Testis (tissue), 2 donors: ENCODE measurements at regions not wholly inside any gene's neighbourhood (a gene's known extent, or its start where the extent isn't known, plus 50 kb on each side); places are given as distances from the start of the nearest gene placed in this dataset.
A peak's percentile ranks its signal among the peaks of the same experiment; 100 is the strongest.

ENCODE experiments used
- DNase-seq: peaks from one replicate; pipeline ENCODE4 v3.0.0-alpha.2; 2019
- H3K27ac ChIP-seq, 2 donors: fragments of 200-600 bp; sonication (generic); one replicate each; pipeline ENCODE4 v1.5.1; 2019
- H3K27me3 ChIP-seq: fragments of 200-600 bp; sonication (generic); one replicate; pipeline ENCODE4 v1.5.1; 2019
- H3K36me3 ChIP-seq: fragments of 200-600 bp; sonication (generic); one replicate; pipeline ENCODE4 v1.5.1; 2017; ENCODE audit warnings: low read depth; ENCODE audit errors: missing control alignments
- H3K4me1 ChIP-seq: fragments of 200-600 bp; sonication (generic); one replicate; pipeline ENCODE4 v1.5.1; 2019
- H3K4me3 ChIP-seq, 2 donors: fragments of 200-600 bp; sonication (generic); one replicate each; pipeline ENCODE4 v1.5.1; 2017 to 2019
- H3K9me3 ChIP-seq: fragments of 200-600 bp; sonication (generic); one replicate; pipeline ENCODE4 v1.5.1; 2017
- POLR2A ChIP-seq: fragments of 450-650 bp; IDR thresholded peaks from one replicate; pipeline ENCODE4 v1.6.1; 2017; ENCODE audit warnings: antibody characterized with exemption, mild to moderate bottlenecking, moderate library complexity
- WGBS, 2 donors: methylation state at CpG; one replicate each; pipeline ENCODE4 v1.1.5; 2018; 5-methylcytosine and 5-hydroxymethylcytosine counted together
- intact Hi-C: fragments of 100-400 bp; cut with DNase I; formaldehyde crosslinking; loops from one replicate; pipeline ENCODE4 v1.15.1; 2023; ENCODE audit warnings: low total_unique reads
- TF ChIP-seq, protein P1 (sequence below), 3 experiments: fragments of 450-650 bp in 2 of 3; fragments of 200-600 bp in 1 of 3; sonication (generic) in 1 of 3; IDR thresholded peaks; one replicate each; pipeline ENCODE4 v1.5.1; 2016 to 2019; ENCODE audit warnings: antibody characterized with exemption in 3 of 3, mild to moderate bottlenecking in 2 of 3, moderate library complexity in 1 of 3

- intact Hi-C loops = no loop called here
- H3K27ac ChIP-seq = no peak overlapping the region
These were observed 290.5 kb upstream of the ZSWIM2 start for GRCh38 chr2:187139469-187139868.

DNA sequence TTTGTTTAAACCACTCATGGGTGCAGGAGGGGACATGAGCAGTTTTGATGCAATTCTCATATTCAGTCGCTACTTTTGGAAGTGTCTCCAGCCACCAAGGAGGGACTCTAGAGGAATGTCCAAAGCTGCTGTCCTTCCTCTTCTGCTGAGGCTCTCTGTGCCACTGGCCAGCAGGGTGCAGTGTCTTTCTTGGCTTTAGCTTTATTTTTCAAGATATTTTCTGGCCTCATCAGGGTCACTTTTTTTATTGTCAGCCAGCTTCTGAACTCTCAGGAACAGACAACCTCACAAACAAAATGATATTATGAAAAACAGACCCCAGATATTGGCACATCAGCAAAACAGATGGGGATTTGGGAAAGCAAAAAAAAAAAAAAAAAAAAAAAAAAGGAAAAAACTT, 289.3 kb upstream of the ZSWIM2 start:
- no peaks in the 10 kb centered on the region for H3K4me1 ChIP-seq
- no peak overlapping the region for H3K4me3 ChIP-seq
- no peaks in the 10 kb centered on the region for H3K27me3 ChIP-seq
- intact Hi-C loops = no loop called here
- no peaks in the 10 kb centered on the region for H3K9me3 ChIP-seq
- no peaks in the 10 kb centered on the region for H3K36me3 ChIP-seq
- H3K27ac ChIP-seq = no peak overlapping the region
- DNase-seq = peak; percentile 43
- 55 to 56% methylated on average over 1 of the region's 1 CpG for WGBS, 2 donors
- TF ChIP-seq POLR2A = no peak
- TF ChIP-seq, protein P1, sequence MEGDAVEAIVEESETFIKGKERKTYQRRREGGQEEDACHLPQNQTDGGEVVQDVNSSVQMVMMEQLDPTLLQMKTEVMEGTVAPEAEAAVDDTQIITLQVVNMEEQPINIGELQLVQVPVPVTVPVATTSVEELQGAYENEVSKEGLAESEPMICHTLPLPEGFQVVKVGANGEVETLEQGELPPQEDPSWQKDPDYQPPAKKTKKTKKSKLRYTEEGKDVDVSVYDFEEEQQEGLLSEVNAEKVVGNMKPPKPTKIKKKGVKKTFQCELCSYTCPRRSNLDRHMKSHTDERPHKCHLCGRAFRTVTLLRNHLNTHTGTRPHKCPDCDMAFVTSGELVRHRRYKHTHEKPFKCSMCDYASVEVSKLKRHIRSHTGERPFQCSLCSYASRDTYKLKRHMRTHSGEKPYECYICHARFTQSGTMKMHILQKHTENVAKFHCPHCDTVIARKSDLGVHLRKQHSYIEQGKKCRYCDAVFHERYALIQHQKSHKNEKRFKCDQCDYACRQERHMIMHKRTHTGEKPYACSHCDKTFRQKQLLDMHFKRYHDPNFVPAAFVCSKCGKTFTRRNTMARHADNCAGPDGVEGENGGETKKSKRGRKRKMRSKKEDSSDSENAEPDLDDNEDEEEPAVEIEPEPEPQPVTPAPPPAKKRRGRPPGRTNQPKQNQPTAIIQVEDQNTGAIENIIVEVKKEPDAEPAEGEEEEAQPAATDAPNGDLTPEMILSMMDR (IDR thresholded peaks at IDR 0.05) = peak in 1 of 3 experiments; percentile 32

More at GRCh38 chr2:187139469-187139868, 290.5 kb upstream of the ZSWIM2 start:
- no peaks in the 10 kb centered on the region for H3K36me3 ChIP-seq
- no peak for DNase-seq
- no peaks in the 10 kb centered on the region for H3K9me3 ChIP-seq
- H3K4me3 ChIP-seq = no peak overlapping the region
- TF ChIP-seq POLR2A = no peak
- no peaks in the 10 kb centered on the region for H3K27me3 ChIP-seq
- H3K4me1 ChIP-seq = no peaks in the 10 kb centered on the region

GRCh38 chr2:187136646-187137045, 287.7 kb upstream of the ZSWIM2 start:
- H3K27me3 ChIP-seq = no peaks in the 10 kb centered on the region
- no peak overlapping the region for H3K27ac ChIP-seq
- WGBS, 2 donors = 87 to 93% methylated on average over 3 of the region's 3 CpGs
- TF ChIP-seq POLR2A = no peak
- TF ChIP-seq, protein P1 (IDR thresholded peaks at IDR 0.05) = no peak
- H3K9me3 ChIP-seq = no peaks in the 10 kb centered on the region
- H3K4me1 ChIP-seq = no peaks in the 10 kb centered on the region
- DNase-seq = no peak
- intact Hi-C loops = no loop called here
- H3K36me3 ChIP-seq = no peaks in the 10 kb centered on the region
- no peak overlapping the region for H3K4me3 ChIP-seq

DNA sequence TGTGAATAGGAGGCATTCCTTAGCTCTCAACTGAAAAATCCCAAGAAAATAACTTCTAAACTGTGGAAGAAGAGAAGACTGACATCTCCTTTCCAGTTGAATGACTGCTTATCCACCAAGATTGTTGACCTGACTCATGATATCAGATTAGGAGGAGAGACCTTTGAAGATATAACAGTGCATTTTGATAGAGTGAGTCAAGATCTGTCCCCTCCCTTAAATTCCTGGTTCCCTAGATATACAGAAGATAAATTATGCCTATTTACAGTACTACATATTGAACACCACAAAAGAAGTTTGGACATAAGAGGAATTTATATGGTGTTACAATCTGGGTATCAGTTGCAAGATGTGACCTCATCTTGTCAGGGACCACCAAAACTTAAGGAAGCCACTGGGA, 285.3 kb upstream of the ZSWIM2 start:
- Histone ChIP-seq H3K27ac (no peak overlapping the region), H3K9me3 (no peaks in the 10 kb centered on the region), H3K27me3 (no peaks in the 10 kb centered on the region), H3K4me1 (no peaks in the 10 kb centered on the region), H3K4me3 (no peak overlapping the region), H3K36me3 (no peaks in the 10 kb centered on the region)
- TF ChIP-seq, protein P1 (IDR thresholded peaks at IDR 0.05) = no peak
- no peak for TF ChIP-seq POLR2A
- DNase-seq = no peak
- intact Hi-C loops = no loop called here

GRCh38 chr2:187129868-187130267, 280.9 kb upstream of the ZSWIM2 start:
- Histone ChIP-seq H3K4me1 (no peaks in the 10 kb centered on the region), H3K27me3 (no peaks in the 10 kb centered on the region), H3K27ac (no peak overlapping the region), H3K36me3 (no peaks in the 10 kb centered on the region), H3K4me3 (no peak overlapping the region), H3K9me3 (no peaks in the 10 kb centered on the region)
- no peak for DNase-seq
- TF ChIP-seq POLR2A = no peak
- TF ChIP-seq, protein P1 (IDR thresholded peaks at IDR 0.05) = no peak
- intact Hi-C loops = no loop called here
- WGBS, 2 donors = 70 to 85% methylated on average over 1 of the region's 1 CpG
